Suprapubic skin (tissue), 4 donors: ENCODE measurements at regions not wholly inside any gene's neighbourhood (a gene's known extent, or its start where the extent isn't known, plus 50 kb on each side); places are given as distances from the start of the nearest gene placed in this dataset.

ENCODE experiments used
- POLR2A ChIP-seq, 2 donors: fragments of 450-650 bp; IDR thresholded peaks; one replicate each; pipeline ENCODE4 v1.6.1; 2017; ENCODE audit warnings: antibody characterized with exemption in 2 of 2, mild to moderate bottlenecking in 2 of 2, moderate library complexity in 2 of 2
- POLR2AphosphoS5 ChIP-seq, 3 donors: sonication (generic); formaldehyde crosslinking; IDR thresholded peaks; one replicate each; pipeline ENCODE4 v1.6.1; 2017; ENCODE audit warnings: antibody characterized with exemption in 3 of 3
- TF ChIP-seq, protein P1 (sequence below), 2 donors: fragments of 200-600 bp in 1 of 2; fragments of 450-650 bp in 1 of 2; sonication (generic) in 1 of 2; IDR thresholded peaks; one replicate each; pipeline ENCODE4 v1.5.1; 2016 to 2019; ENCODE audit warnings: antibody characterized with exemption in 2 of 2, mild to moderate bottlenecking in 1 of 2, moderate library complexity in 1 of 2

DNA sequence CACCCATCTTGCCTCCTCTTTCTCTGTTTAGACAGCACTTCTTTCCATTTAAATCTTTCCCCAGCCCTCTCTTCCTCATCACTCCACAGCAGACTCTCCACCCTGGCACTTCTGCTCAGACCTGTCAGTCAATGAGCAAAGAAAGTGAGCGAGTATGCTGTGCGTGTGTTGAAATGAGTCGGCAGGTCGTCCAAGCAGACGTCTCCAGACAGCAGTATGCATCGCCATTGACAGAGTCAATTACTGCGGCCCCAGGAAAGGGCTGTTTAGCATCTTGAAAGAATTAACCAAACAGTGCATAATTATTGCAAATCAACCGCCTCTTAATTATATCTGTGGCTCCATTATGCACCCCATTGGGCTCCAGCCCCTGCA is 54.8 kb upstream of the KCNG1 start:
- TF ChIP-seq POLR2A (IDR thresholded peaks at IDR 0.05) (no peak), POLR2AphosphoS5 (IDR thresholded peaks at IDR 0.05) (no peak)
- TF ChIP-seq, protein P1, sequence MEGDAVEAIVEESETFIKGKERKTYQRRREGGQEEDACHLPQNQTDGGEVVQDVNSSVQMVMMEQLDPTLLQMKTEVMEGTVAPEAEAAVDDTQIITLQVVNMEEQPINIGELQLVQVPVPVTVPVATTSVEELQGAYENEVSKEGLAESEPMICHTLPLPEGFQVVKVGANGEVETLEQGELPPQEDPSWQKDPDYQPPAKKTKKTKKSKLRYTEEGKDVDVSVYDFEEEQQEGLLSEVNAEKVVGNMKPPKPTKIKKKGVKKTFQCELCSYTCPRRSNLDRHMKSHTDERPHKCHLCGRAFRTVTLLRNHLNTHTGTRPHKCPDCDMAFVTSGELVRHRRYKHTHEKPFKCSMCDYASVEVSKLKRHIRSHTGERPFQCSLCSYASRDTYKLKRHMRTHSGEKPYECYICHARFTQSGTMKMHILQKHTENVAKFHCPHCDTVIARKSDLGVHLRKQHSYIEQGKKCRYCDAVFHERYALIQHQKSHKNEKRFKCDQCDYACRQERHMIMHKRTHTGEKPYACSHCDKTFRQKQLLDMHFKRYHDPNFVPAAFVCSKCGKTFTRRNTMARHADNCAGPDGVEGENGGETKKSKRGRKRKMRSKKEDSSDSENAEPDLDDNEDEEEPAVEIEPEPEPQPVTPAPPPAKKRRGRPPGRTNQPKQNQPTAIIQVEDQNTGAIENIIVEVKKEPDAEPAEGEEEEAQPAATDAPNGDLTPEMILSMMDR (IDR thresholded peaks at IDR 0.05) = no peak
